ENCODE measurements at regions not wholly inside any gene's neighbourhood (a gene's known extent, or its start where the extent isn't known, plus 50 kb on each side); places are given as distances from the start of the nearest gene placed in this dataset.
"Not testable (repeated sequence)": the region's sequence is repeated elsewhere in the genome, so short reads cannot be mapped to it uniquely, and the experiment has no call there.

DNA sequence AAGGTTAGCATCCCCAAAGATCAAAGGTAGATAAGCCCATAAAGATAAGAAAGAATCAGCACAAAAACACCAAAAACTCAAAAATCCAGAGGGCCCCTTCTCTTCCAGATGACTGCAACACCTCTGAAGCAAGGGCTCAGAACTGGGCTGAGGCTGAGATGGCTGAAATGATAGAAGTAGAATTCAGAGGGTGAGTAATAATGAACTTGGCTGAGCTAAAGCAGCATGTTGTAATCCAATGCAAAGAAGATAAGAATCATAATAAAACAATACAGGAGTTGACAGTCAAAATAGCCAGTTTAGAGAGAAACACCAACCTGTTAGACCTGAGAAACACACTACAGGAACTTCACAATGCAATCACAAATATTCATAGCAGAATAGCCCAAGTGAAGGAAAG lies 406.9 kb upstream of the CXADR start:
- no peak for DNase-seq

DNA sequence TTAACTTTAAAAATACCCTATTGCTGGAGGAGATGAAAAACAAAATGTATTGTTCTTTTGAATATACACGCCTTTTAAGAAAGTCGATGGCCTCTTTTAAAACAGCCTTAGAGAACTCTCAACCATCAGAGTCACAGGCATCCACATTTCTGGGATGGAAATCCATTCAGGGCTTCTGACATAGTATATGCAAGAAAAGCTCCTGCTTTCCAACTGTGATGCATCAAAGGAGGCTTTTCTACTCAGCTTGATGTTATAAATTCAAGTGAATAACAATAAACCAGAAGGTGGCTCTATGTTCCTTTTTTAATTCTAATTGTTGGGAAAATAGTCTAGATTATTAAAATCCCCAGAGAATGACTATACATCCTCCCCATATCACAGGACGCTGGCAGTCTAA lies 398.8 kb upstream of the CXADR start:
- DNase-seq, result no peak

DNA sequence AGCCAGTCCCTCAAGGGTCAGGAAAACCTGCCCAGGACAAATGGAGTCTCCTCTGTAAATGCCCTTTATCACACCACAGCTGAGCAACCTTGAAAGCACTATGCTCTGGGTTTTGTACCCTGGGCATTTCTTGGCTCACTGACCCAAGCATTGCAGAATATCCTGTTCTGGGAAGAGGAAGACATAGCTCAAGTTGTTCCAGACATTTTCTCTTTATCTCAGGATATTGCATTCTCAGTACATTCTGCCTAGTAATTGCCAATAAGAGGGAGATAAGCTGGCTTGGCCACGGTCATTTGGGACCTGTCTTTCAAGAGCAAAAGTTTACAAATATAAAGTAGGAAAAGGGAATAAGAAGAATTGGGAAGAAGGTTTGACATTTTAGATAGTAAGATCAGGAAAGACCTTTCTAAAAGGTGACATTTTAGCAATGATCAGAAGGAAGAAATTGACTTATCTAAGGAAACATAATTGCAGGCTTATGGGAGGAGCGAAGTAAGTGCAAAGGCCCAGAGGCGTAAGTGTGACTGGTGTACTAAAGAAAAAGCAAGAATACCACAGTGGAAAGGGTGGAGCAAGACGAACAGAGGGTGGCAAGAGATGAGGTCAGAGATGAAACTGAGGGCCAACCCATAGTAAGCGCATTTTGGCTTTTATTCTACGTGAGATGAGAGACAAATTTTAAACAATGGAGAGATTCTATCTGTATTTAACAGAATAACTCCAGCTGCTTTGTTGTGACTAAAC lies 394.0 kb upstream of the CXADR start:
- no peak for DNase-seq

GRCh38 chr21:17119466-17120297 lies 393.2 kb upstream of the CXADR start:
- DNase-seq, result no peak

DNA sequence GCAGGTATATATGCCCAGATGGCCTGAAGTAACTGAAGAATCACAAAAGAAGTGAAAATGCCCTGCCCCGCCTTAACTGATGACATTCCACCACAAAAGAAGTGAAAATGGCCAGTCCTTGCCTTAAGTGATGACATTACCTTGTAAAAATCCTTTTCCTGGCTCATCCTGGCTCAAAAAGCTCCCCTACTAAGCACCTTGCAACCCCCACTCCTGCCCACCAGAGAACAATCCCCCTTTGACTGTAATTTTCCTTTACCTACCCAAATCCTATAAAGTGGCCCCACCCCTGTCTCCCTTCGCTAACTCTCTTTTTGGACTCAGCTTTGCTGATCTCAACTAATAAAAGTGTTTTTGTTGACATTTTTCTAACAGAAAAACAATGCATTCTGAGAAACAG lies 385.4 kb upstream of the CXADR start:
- DNase-seq, result not testable (repeated sequence)

GRCh38 chr21:17128132-17128531 lies 384.7 kb upstream of the CXADR start:
- no peak for DNase-seq

DNA sequence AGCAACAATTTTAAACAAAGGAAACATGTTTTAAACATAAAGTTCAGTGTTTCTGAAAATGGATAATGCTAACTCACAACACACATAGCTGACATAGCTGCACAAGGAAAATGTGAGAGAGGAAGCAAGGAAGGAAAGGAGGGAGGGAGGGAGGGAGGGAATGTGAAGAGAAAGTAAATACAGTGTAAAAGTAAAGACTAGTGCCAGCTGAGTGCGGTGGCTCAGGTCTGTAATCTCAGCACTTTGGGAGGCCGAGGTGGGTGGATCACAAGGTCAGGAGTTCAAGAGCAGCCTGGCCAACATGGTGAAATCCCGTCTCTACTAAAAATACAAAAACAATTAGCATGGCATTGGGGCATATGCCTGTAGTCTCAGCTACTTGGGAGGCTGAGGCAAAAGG lies 373.7 kb upstream of the CXADR start:
- not testable (repeated sequence) for DNase-seq

DNA sequence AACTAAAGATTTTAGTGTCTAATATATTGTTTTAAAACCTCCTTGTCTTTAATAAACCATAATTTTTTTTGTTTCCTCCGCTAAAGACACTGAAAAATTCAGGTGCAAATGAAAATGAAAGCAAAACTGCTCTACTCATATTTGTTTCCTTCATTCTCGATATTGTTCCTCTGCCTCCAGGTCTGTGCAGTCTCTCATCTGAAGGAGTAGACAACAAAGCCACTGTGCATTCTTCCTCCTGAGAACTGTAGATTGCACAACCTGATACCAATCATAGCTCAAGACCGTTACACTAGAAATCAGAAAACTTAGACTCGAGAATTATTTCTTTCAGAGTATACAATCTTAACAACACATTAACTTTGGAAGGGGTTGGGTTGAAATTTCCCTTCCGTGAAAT lies 373.1 kb upstream of the CXADR start:
- DNase-seq, result no peak

- no peak for DNase-seq
Observed at GRCh38 chr21:17146426-17146825, 366.4 kb upstream of the CXADR start.

DNA sequence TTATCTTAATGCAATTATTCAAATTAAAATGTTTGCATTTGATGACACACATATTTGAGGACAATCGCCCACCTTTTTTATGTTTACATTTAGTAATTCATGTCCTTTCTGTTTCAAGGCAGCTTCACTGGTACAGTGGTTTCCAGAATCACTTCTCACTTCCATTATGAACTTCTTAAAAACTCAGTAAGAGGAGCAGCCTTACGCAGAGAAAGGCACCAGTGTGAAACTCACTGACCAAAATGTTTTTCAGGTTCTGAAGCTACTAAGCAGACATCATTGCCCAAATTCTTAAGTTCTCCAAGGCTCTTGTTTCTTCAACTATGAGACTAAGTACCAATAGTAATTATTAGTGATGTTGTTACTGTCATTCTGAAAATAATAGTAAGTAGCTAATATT lies 353.1 kb upstream of the CXADR start:
- DNase-seq, result no peak

GRCh38 chr21:17185674-17186073 lies 327.2 kb upstream of the CXADR start:
- no peak for DNase-seq

DNA sequence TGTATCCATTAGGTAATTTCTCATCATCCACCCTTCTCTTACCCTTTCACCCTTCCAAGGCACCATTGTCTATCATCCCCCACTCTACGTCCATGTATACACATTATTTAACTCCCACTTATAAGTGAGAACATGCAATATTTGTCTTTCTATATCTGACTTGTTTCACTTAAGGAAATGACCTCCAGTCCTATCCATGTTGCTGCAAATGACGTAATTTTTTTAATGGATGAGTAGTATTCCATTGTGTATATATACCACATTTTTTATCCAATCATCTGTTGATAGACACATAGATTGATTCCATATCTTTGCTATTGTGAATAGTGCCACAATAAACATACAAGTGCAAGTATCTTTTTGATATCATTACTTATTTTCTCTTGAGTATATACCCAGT lies 322.9 kb upstream of the CXADR start:
- DNase-seq, result no peak

DNA sequence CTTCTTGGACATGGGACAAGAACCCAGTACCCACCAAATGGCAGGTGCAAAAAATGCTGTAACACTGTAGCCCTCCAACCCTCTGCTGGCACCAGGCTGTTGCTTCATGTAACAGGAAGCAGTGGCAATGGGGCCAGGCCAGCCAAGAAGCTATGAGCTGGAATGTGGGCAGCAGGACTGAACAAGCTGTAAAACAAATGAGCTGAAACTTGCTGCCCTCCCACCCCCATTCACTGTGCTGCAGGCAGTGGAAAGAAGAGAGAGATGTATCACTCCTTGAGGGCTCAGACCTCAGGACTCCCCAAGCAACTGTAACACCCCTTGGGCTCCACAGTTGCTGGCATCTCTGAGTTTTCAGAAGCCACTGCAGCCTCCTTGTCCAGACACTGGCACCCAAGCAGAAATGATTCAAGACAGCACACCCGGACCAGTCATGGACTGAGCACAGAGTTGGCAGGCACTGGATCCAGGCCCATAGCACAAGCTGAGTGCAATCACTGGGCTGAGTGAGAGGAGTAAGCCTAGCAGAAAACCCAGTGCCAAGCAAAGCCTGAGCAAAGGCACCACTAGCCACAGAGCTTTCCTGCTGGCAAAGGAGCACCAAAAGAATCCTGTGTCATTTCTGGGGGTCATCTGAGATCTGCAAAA lies 321.4 kb upstream of the CXADR start:
- DNase-seq, result no peak

- no peak for DNase-seq
Observed at GRCh38 chr21:17195351-17195750, 317.5 kb upstream of the CXADR start.

DNA sequence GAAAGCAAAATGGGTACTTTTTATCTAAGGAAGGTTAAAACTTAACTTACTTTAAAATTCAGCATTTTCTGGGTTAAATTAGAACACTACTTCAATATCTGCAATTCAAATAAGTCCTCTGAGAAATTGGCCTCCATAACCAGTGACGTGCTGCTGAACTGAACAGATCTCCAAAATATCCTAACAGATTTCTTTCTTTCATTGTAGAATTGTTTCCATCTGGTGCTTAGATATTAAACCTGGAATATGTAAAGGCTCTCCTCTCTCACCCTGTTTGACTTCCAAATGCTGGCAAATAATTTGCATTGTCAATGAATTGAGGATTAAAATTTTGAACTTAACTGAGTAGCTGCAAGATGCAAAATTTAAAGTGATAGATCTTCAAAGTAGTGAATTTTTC lies 316.9 kb upstream of the CXADR start:
- DNase-seq, result no peak

- no peak for DNase-seq
Observed at GRCh38 chr21:17196623-17197022, 316.2 kb upstream of the CXADR start.

GRCh38 chr21:17197996-17198395 lies 314.8 kb upstream of the CXADR start:
- DNase-seq, result no peak

GRCh38 chr21:17200250-17200649 lies 312.6 kb upstream of the CXADR start:
- DNase-seq, result no peak

GRCh38 chr21:17201741-17202260 lies 311.0 kb upstream of the CXADR start:
- DNase-seq, result no peak

GRCh38 chr21:17214801-17215200 lies 298.0 kb upstream of the CXADR start:
- DNase-seq, result no peak

DNA sequence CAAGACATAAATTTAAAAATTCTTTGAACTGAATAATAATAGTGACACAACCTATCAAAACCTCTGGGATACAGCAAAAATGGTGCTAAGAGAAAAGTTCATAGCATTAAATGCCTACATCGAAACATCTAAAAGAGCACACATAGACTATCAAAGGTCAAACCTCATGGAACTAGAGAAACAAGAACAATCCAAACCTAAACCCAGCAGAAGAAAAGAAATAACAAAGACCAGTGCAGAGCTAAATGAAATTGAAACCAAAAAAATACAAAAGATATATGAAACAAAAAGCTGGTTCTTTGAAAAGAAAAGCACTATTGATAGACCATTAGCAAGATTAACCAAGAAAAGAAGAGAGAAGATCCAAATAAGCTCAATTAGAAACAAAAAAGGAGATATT lies 293.8 kb upstream of the CXADR start:
- not testable (repeated sequence) for DNase-seq

DNA sequence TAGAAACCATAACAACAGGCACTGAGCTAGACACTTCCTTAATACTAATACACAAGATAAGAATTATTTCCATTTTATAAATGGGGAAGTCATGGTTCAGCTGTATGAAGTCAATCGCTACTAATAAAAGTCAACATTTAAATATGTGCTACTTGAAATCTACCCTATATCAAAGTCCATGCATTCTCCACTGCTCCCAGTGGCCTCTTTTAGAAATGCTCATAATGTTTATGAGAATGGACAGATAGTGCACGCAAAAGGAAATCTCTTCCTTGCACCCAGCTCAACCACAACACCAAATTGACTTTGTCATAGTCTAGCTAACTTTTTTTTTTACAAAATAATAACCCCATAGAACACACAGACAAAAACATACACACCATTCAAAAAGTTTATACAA lies 281.7 kb upstream of the CXADR start:
- no peak for DNase-seq

DNA sequence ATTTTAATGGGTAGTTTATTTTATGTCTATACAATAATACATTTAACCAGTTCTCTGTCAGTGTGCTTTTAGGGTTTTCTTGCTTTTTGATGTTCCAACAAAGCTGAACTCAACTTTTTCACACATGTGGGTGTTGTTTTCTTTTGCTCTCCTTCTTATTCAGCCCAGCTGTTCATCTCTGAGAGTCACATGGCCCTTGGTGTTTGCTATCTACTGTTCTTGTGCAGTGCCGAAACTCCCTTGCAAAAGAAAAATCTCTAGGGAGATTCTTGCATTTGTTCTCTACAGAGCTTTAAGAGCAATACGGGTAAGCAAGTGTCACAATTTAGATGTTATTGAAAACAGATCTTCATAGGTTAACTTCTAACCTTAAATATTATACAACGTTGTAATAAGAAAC lies 281.1 kb upstream of the CXADR start:
- no peak for DNase-seq

- no peak for DNase-seq
Observed at GRCh38 chr21:17238468-17238867, 274.4 kb upstream of the CXADR start.
